Panc1 (cell line): ENCODE measurements at regions not wholly inside any gene's neighbourhood (a gene's known extent, or its start where the extent isn't known, plus 50 kb on each side); places are given as distances from the start of the nearest gene placed in this dataset.

Source experiments
- ATAC-seq: fragments of 200-7000 bp; cut with Tn5 transposase; 2 replicates; pipeline ENCODE4 v1.9.1; 2020; ENCODE audit warnings: mild to moderate bottlenecking, moderate library complexity
- BruUV-seq: library from RNA; stranded (reverse); fragments of 400-500 nt; replicated peaks from 2 replicates; lab custom pipeline; 2021; lab: Mats Ljungman, UMichigan
- CTCF ChIA-PET: fragments of 300-600 bp; sonication (Branson Sonifier 250); formaldehyde crosslinking; loops from one replicate; lab custom pipeline; 2022; ENCODE audit warnings: antibody characterized with exemption; lab: Charles Lee
- POLR2A ChIA-PET: fragments of 300-600 bp; sonication (Branson Sonifier 250); formaldehyde crosslinking; loops from one replicate; lab custom pipeline; 2022; ENCODE audit warnings: antibody characterized with exemption; lab: Charles Lee
- DNase-seq: peaks from one replicate; pipeline ENCODE4 v3.0.0-alpha.2; 2010; ENCODE audit warnings: low read depth, low spot score
- H3K27ac ChIP-seq: 2 replicates; pipeline ENCODE4 v1.5.1; 2011; ENCODE audit warnings: mild to moderate bottlenecking, low read length, inconsistent platforms
- H3K27me3 ChIP-seq: fragments of 200-500 bp; sonication (Bioruptor generic); 2 replicates; pipeline ENCODE4 v1.6.0; 2014; ENCODE audit warnings: low read length, inconsistent platforms; ENCODE audit not compliant: control insufficient read depth, insufficient read depth
- H3K36me3 ChIP-seq: fragments of 200-500 bp; sonication (Bioruptor generic); 2 replicates; pipeline ENCODE4 v1.5.1; 2014; ENCODE audit warnings: inconsistent platforms, mild to moderate bottlenecking, low read length, moderate library complexity; ENCODE audit not compliant: control insufficient read depth, insufficient read depth
- H3K4me1 ChIP-seq: 2 replicates; pipeline ENCODE4 v1.5.1; 2011; ENCODE audit warnings: inconsistent platforms, mild to moderate bottlenecking, low read length, moderate library complexity; ENCODE audit not compliant: control insufficient read depth, insufficient read depth
- H3K4me3 ChIP-seq, 2 experiments: 2 replicates each; pipeline ENCODE4 v1.5.1; 2011 to 2012; ENCODE audit warnings: low read depth in 2 of 2, low read length in 2 of 2, mild to moderate bottlenecking in 2 of 2, inconsistent platforms in 1 of 2, moderate library complexity in 1 of 2
- H3K9me3 ChIP-seq: fragments of 200-500 bp; sonication (Bioruptor generic); 2 replicates; pipeline ENCODE4 v1.5.1; 2014; ENCODE audit warnings: low read depth, mild to moderate bottlenecking, inconsistent platforms, low read length, moderate library complexity; ENCODE audit not compliant: control insufficient read depth, insufficient read depth
- CTCF ChIP-seq: fragments of 450-650 bp; IDR thresholded peaks from 2 replicates; pipeline ENCODE4 v1.5.1; 2017; ENCODE audit warnings: mild to moderate bottlenecking
- POLR2AphosphoS5 ChIP-seq: IDR thresholded peaks from 2 replicates; pipeline ENCODE4 v1.6.1; 2012; ENCODE audit warnings: mild to moderate bottlenecking, low read depth, low read length, moderate library complexity
- REST ChIP-seq, 2 experiments: IDR thresholded peaks; 2 replicates each; pipeline ENCODE4 v1.6.1; 2011 to 2012; ENCODE audit warnings: low read depth in 2 of 2, control low read depth in 1 of 2, low read length in 1 of 2, mild to moderate bottlenecking in 1 of 2, moderate library complexity in 1 of 2; ENCODE audit not compliant: insufficient read depth in 1 of 2
- SIN3A ChIP-seq: IDR thresholded peaks from 2 replicates; pipeline ENCODE4 v1.6.1; 2012; ENCODE audit warnings: low read depth, mild to moderate bottlenecking, low read length, moderate library complexity, borderline replicate concordance; ENCODE audit not compliant: insufficient read depth
- TCF7L2 ChIP-seq: IDR thresholded peaks from 2 replicates; pipeline ENCODE4 v1.6.1; 2011; ENCODE audit warnings: mild to moderate bottlenecking, low read depth, low read length, inconsistent platforms
- in situ Hi-C: cut with HindIII; loops from 2 replicates; pipeline ENCODE4 v1.10.0; 2016; ENCODE audit warnings: low sequenced_read_pairs, low pct_unique_long_range_greater_than_20kb
- intact Hi-C: fragments of 100-400 bp; cut with micrococcal nuclease; formaldehyde crosslinking; loops from one replicate; pipeline ENCODE4 v1.10.0; 2022; ENCODE audit not compliant: unreplicated experiment

GRCh38 chr4:42750091-42750490 is 93.2 kb upstream of the ATP8A1 start:
- ATAC-seq (no peak), DNase-seq (no peak)
- no peak for TF ChIP-seq SIN3A
- no peak for TF ChIP-seq TCF7L2
- TF ChIP-seq CTCF = no peak; the same call in 1 of the 2 replicates
- no peak for TF ChIP-seq REST (IDR thresholded peaks at IDR 0.05; ENCODE audit: insufficient read depth in 1 of 2, low read depth in 2 of 2, low read length in 1 of 2)
- no peak for TF ChIP-seq POLR2AphosphoS5
- intact Hi-C loops = no loop called here
- ChIA-PET CTCF (no interaction called here), POLR2A (no interaction called here)
- H3K36me3 ChIP-seq = no peaks in the 10 kb centered on the region
- in situ Hi-C loops = no loop called here
- no peak overlapping the region for H3K27ac ChIP-seq
- H3K9me3 ChIP-seq = no peaks in the 10 kb centered on the region
- no peak overlapping the region for H3K4me3 ChIP-seq
- no peaks in the 10 kb centered on the region for H3K4me1 ChIP-seq
- H3K27me3 ChIP-seq = no peaks in the 10 kb centered on the region
- BruUV-seq = no TSS peak

GRCh38 chr4:42747971-42748370 is 91.1 kb upstream of the ATP8A1 start:
- Histone ChIP-seq H3K36me3 (no peaks in the 10 kb centered on the region), H3K27ac (no peak overlapping the region), H3K4me3 (no peak overlapping the region), H3K27me3 (no peaks in the 10 kb centered on the region), H3K9me3 (no peaks in the 10 kb centered on the region), H3K4me1 (no peaks in the 10 kb centered on the region)
- no TSS peak for BruUV-seq
- TF ChIP-seq SIN3A (no peak), CTCF (no peak)
- POLR2A ChIA-PET = no interaction called here
- in situ Hi-C loops = no loop called here
- ATAC-seq = no peak
- CTCF ChIA-PET = no interaction called here
- intact Hi-C loops = no loop called here
- no peak for DNase-seq
